MM.1S (cell line): ENCODE measurements at regions not wholly inside any gene's neighbourhood (a gene's known extent, or its start where the extent isn't known, plus 50 kb on each side); places are given as distances from the start of the nearest gene placed in this dataset.

Experiments used
- DNase-seq: peaks from one replicate; pipeline ENCODE4 v3.0.0-alpha.2; 2015
- H2AFZ ChIP-seq: fragments of 300-600 bp; sonication (generic); 2 replicates; pipeline ENCODE4 v1.6.0; 2016; ENCODE audit warnings: antibody characterized with exemption, low read length
- H3F3A ChIP-seq: fragments of 300-600 bp; sonication (generic); 2 replicates; pipeline ENCODE4 v1.6.1; 2016; ENCODE audit warnings: mild to moderate bottlenecking, antibody characterized with exemption, low read length, moderate library complexity, mixed read lengths; ENCODE audit not compliant: insufficient read depth
- H3K27ac ChIP-seq: fragments of 300-600 bp; sonication (generic); 2 replicates; pipeline ENCODE4 v1.5.1; 2016; ENCODE audit warnings: mild to moderate bottlenecking, low read length
- H3K27me3 ChIP-seq: fragments of 300-600 bp; sonication (generic); replicated peaks from 2 replicates; pipeline ENCODE4 v1.6.0; 2016; ENCODE audit warnings: low read length; ENCODE audit not compliant: insufficient read depth
- H3K36me3 ChIP-seq: fragments of 300-600 bp; sonication (generic); replicated peaks from 2 replicates; pipeline ENCODE4 v1.6.1; 2016; ENCODE audit warnings: mild to moderate bottlenecking, low read length, mixed read lengths; ENCODE audit not compliant: insufficient read depth
- H3K4me1 ChIP-seq: fragments of 300-600 bp; sonication (generic); 2 replicates; pipeline ENCODE4 v1.6.1; 2016; ENCODE audit warnings: low read length, mixed read lengths
- H3K4me2 ChIP-seq: fragments of 300-600 bp; sonication (generic); 2 replicates; pipeline ENCODE4 v1.6.0; 2016; ENCODE audit warnings: low read depth, low read length
- H3K4me3 ChIP-seq: fragments of 300-600 bp; sonication (generic); 2 replicates; pipeline ENCODE4 v1.5.1; 2016; ENCODE audit warnings: low read length, mixed read lengths
- H3K79me2 ChIP-seq: fragments of 300-600 bp; sonication (generic); 2 replicates; pipeline ENCODE4 v1.6.1; 2016; ENCODE audit warnings: mixed run types, low read length, mixed read lengths
- H3K9ac ChIP-seq: fragments of 300-600 bp; sonication (generic); 2 replicates; pipeline ENCODE4 v1.6.1; 2016; ENCODE audit warnings: low read length, mixed read lengths
- H3K9me2 ChIP-seq: fragments of 300-600 bp; sonication (generic); replicated peaks from 2 replicates; pipeline ENCODE4 v1.6.1; 2016; ENCODE audit warnings: mild to moderate bottlenecking, low read length, mixed read lengths; ENCODE audit not compliant: insufficient read depth
- H3K9me3 ChIP-seq: fragments of 300-600 bp; sonication (generic); replicated peaks from 2 replicates; pipeline ENCODE4 v1.6.1; 2016; ENCODE audit warnings: mild to moderate bottlenecking, low read length, mixed read lengths; ENCODE audit not compliant: insufficient read depth
- H4K20me1 ChIP-seq: fragments of 300-600 bp; sonication (generic); 2 replicates; pipeline ENCODE4 v1.6.1; 2016; ENCODE audit warnings: mild to moderate bottlenecking, low read length, moderate library complexity, mixed read lengths; ENCODE audit not compliant: insufficient read depth
- CTCF ChIP-seq: fragments of 300-600 bp; sonication (generic); IDR thresholded peaks from 2 replicates; pipeline ENCODE4 v1.5.1; 2016; ENCODE audit warnings: antibody characterized with exemption, low read length, mixed read lengths
- EZH2 ChIP-seq: fragments of 300-600 bp; sonication (generic); optimal IDR thresholded peaks from 2 replicates; pipeline ENCODE3; 2017; ENCODE audit warnings: low read depth, mild to moderate bottlenecking, antibody characterized with exemption, low read length, mixed read lengths
- EZH2phosphoT487 ChIP-seq: fragments of 300-600 bp; sonication (generic); IDR thresholded peaks from 2 replicates; pipeline ENCODE4 v1.6.1; 2018; ENCODE audit warnings: antibody characterized with exemption, low read length

- H3K9me2 ChIP-seq: no peaks in the 10 kb centered on the region
- no peaks in the 10 kb centered on the region for H3K36me3 ChIP-seq
- DNase-seq: no peak
- no peak overlapping the region for H2AFZ ChIP-seq
- no peaks in the 10 kb centered on the region for H3F3A ChIP-seq
- no peak overlapping the region for H3K9ac ChIP-seq
- no peak overlapping the region for H3K4me2 ChIP-seq
- no peaks in the 10 kb centered on the region for H3K4me1 ChIP-seq
- no peak overlapping the region for H3K4me3 ChIP-seq
- TF ChIP-seq EZH2phosphoT487 (no peak), EZH2 (no peak), CTCF (no peak)
- no peak overlapping the region for H3K27ac ChIP-seq
- H4K20me1 ChIP-seq: no peaks in the 10 kb centered on the region
- H3K79me2 ChIP-seq: no peaks in the 10 kb centered on the region
- no peaks in the 10 kb centered on the region for H3K9me3 ChIP-seq
- no peaks in the 10 kb centered on the region for H3K27me3 ChIP-seq
These were observed 391.1 kb downstream of the PLPP3 start for GRCh38 chr1:56188221-56188620.

DNA sequence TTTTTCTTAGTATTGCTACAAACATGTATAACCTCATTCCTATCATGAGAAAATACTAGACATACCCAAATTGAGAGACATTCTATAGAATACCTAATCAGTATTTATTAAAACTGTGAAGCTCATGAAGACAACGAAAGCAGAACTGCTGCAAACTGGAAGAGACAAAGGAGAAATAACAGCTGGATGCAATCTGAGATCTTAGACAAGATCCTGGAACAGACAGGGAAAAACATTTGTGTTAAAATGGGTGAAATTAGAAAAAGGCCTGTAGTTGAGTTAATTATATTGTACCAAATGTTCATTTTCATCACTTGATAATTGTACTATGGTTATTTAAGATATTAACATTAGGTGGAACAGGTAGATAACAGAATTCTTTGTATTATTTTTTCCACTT, 392.0 kb downstream of the PLPP3 start:
- Histone ChIP-seq H3K79me2 (no peaks in the 10 kb centered on the region), H3K9me2 (no peaks in the 10 kb centered on the region), H4K20me1 (no peaks in the 10 kb centered on the region), H3K27ac (no peak overlapping the region), H2AFZ (no peak overlapping the region), H3K27me3 (no peaks in the 10 kb centered on the region), H3K9me3 (no peaks in the 10 kb centered on the region), H3K9ac (no peak overlapping the region), H3K4me1 (no peaks in the 10 kb centered on the region), H3K36me3 (no peaks in the 10 kb centered on the region), H3K4me3 (no peak overlapping the region), H3K4me2 (no peak overlapping the region), H3F3A (no peaks in the 10 kb centered on the region)
- no peak for DNase-seq
- no peak for TF ChIP-seq EZH2phosphoT487
- no peak for TF ChIP-seq EZH2
- TF ChIP-seq CTCF: no peak

DNA sequence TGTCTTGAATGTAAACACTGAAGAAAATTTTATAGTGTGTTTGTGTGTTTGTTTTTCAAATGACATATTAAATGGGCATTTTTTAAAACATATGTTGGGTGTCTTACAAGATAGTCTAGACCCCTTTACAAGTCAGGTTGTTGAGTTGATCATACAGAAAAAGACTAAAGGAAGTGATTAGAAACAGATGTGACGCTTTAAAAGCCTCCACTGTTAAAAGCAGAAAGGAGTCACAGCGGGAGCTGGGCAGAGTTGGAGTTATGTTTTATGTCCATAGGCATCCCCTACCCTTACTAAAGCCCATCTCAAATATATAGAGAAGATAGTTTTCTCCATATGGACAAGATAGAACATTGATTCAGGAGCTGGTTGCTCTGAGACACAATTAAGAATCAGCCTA, 393.9 kb downstream of the PLPP3 start:
- H3K4me2 ChIP-seq: no peak overlapping the region
- H3F3A ChIP-seq: no peaks in the 10 kb centered on the region
- H2AFZ ChIP-seq: no peak overlapping the region
- DNase-seq: no peak
- H3K9me2 ChIP-seq: no peaks in the 10 kb centered on the region
- no peaks in the 10 kb centered on the region for H3K4me1 ChIP-seq
- no peak overlapping the region for H3K4me3 ChIP-seq
- no peaks in the 10 kb centered on the region for H3K9me3 ChIP-seq
- no peaks in the 10 kb centered on the region for H3K79me2 ChIP-seq
- H3K27me3 ChIP-seq: no peaks in the 10 kb centered on the region
- no peak overlapping the region for H3K27ac ChIP-seq
- H4K20me1 ChIP-seq: no peaks in the 10 kb centered on the region
- no peak overlapping the region for H3K9ac ChIP-seq
- H3K36me3 ChIP-seq: no peaks in the 10 kb centered on the region
- TF ChIP-seq EZH2phosphoT487 (no peak), CTCF (no peak), EZH2 (no peak)

- Histone ChIP-seq H3K9me3 (no peaks in the 10 kb centered on the region), H3F3A (no peaks in the 10 kb centered on the region), H3K4me1 (no peaks in the 10 kb centered on the region), H3K27me3 (no peaks in the 10 kb centered on the region), H3K4me3 (no peak overlapping the region), H3K9me2 (no peaks in the 10 kb centered on the region), H3K9ac (no peak overlapping the region), H2AFZ (no peak overlapping the region), H4K20me1 (no peaks in the 10 kb centered on the region), H3K79me2 (no peaks in the 10 kb centered on the region), H3K4me2 (no peak overlapping the region), H3K36me3 (no peaks in the 10 kb centered on the region), H3K27ac (no peak overlapping the region)
- TF ChIP-seq EZH2 (no peak), EZH2phosphoT487 (no peak), CTCF (no peak)
- no peak for DNase-seq
These were observed 396.2 kb downstream of the PLPP3 start for GRCh38 chr1:56183151-56183550.
